SJSA1 (cell line): ENCODE measurements at regions not wholly inside any gene's neighbourhood (a gene's known extent, or its start where the extent isn't known, plus 50 kb on each side); places are given as distances from the start of the nearest gene placed in this dataset.
"Not testable (repeated sequence)": the region's sequence is repeated elsewhere in the genome, so short reads cannot be mapped to it uniquely, and the experiment has no call there.

ENCODE experiments used
- DNase-seq, 2 experiments: peaks; one replicate each; pipeline ENCODE4 v3.0.0-alpha.2; 2015 to 2020; ENCODE audit warnings: low spot score in 2 of 2, low read depth in 1 of 2
- H3K27ac ChIP-seq: fragments of 250-450 bp; sonication (Bioruptor Pico); 2 replicates; pipeline ENCODE4 v1.5.1; 2020; ENCODE audit warnings: mild to moderate bottlenecking, moderate library complexity
- H3K27me3 ChIP-seq: fragments of 250-450 bp; sonication (Bioruptor Pico); replicated peaks from 2 replicates; pipeline ENCODE4 v1.5.1; 2020; ENCODE audit warnings: mild to moderate bottlenecking, moderate library complexity
- H3K36me3 ChIP-seq: fragments of 250-450 bp; sonication (Bioruptor Pico); 2 replicates; pipeline ENCODE4 v1.5.1; 2020; ENCODE audit warnings: mild to moderate bottlenecking
- H3K4me1 ChIP-seq: fragments of 250-450 bp; sonication (Bioruptor Pico); replicated peaks from 2 replicates; pipeline ENCODE4 v1.6.1; 2021; ENCODE audit warnings: mild to moderate bottlenecking
- H3K4me3 ChIP-seq: fragments of 250-450 bp; sonication (Bioruptor Pico); 2 replicates; pipeline ENCODE4 v1.5.1; 2020; ENCODE audit warnings: mild to moderate bottlenecking
- H3K9me3 ChIP-seq: fragments of 250-450 bp; sonication (Bioruptor Pico); replicated peaks from 2 replicates; pipeline ENCODE4 v1.5.1; 2020; ENCODE audit warnings: mild to moderate bottlenecking

- not testable (repeated sequence) for DNase-seq, H3K27ac ChIP-seq
Measured at GRCh38 chr4:127496875-127497274, 135.9 kb upstream of the INTU start.

GRCh38 chr4:127498366-127498765 is 134.4 kb upstream of the INTU start:
- Histone ChIP-seq H3K4me3 (no peak overlapping the region), H3K9me3 (no peaks in the 10 kb centered on the region), H3K27ac (no peak overlapping the region), H3K4me1 (peaks cover 27% of the 10 kb centered on the region), H3K27me3 (no peaks in the 10 kb centered on the region), H3K36me3 (no peaks in the 10 kb centered on the region)
- DNase-seq, result no peak

More at GRCh38 chr4:127496875-127497274, 135.9 kb upstream of the INTU start:
- not testable (repeated sequence) for H3K9me3 ChIP-seq, H3K4me3 ChIP-seq, H3K36me3 ChIP-seq, H3K27me3 ChIP-seq
- peaks cover 14% of the 10 kb centered on the region for H3K4me1 ChIP-seq

GRCh38 chr4:127500242-127500641 is 132.5 kb upstream of the INTU start:
- H3K4me3 ChIP-seq, result no peak overlapping the region
- DNase-seq, result no peak
- H3K9me3 ChIP-seq, result no peaks in the 10 kb centered on the region
- H3K4me1 ChIP-seq, result peaks cover 37% of the 10 kb centered on the region
- H3K36me3 ChIP-seq, result no peaks in the 10 kb centered on the region
- no peak overlapping the region for H3K27ac ChIP-seq
- no peaks in the 10 kb centered on the region for H3K27me3 ChIP-seq

- H3K27ac ChIP-seq, result no peak overlapping the region
- DNase-seq, result peak in 1 of 2 experiments; percentile 31
- H3K9me3 ChIP-seq, result no peaks in the 10 kb centered on the region
- H3K36me3 ChIP-seq, result no peaks in the 10 kb centered on the region
- H3K4me1 ChIP-seq, result peaks cover 39% of the 10 kb centered on the region
- no peak overlapping the region for H3K4me3 ChIP-seq
- no peaks in the 10 kb centered on the region for H3K27me3 ChIP-seq
Measured at GRCh38 chr4:127501103-127501502, 131.7 kb upstream of the INTU start.

GRCh38 chr4:127503111-127503510 is 129.6 kb upstream of the INTU start:
- Histone ChIP-seq H3K36me3 (no peaks in the 10 kb centered on the region), H3K27me3 (no peaks in the 10 kb centered on the region), H3K4me1 (peaks cover 46% of the 10 kb centered on the region), H3K4me3 (no peak overlapping the region), H3K9me3 (no peaks in the 10 kb centered on the region), H3K27ac (no peak overlapping the region)
- DNase-seq, result peak in 1 of 2 experiments; percentile 36

GRCh38 chr4:127505203-127505602 is 127.6 kb upstream of the INTU start:
- Histone ChIP-seq H3K4me3 (no peak overlapping the region), H3K27ac (no peak overlapping the region), H3K27me3 (no peaks in the 10 kb centered on the region), H3K36me3 (no peaks in the 10 kb centered on the region), H3K4me1 (peaks cover 63% of the 10 kb centered on the region), H3K9me3 (no peaks in the 10 kb centered on the region)
- peak in 1 of 2 experiments; percentile 60 for DNase-seq

- no peaks in the 10 kb centered on the region for H3K27me3 ChIP-seq
- DNase-seq, result no peak
- no peak overlapping the region for H3K27ac ChIP-seq
- no peak overlapping the region for H3K4me3 ChIP-seq
- peaks cover 57% of the 10 kb centered on the region for H3K4me1 ChIP-seq
- no peaks in the 10 kb centered on the region for H3K36me3 ChIP-seq
- no peaks in the 10 kb centered on the region for H3K9me3 ChIP-seq
Measured at GRCh38 chr4:127506283-127506682, 126.5 kb upstream of the INTU start.

GRCh38 chr4:127509155-127509554 is 123.6 kb upstream of the INTU start:
- peak in 1 of 2 experiments; percentile 83 for DNase-seq
- Histone ChIP-seq H3K27ac (peak overlapping the region; percentile 25), H3K4me3 (no peak overlapping the region), H3K9me3 (no peaks in the 10 kb centered on the region), H3K4me1 (peaks cover 39% of the 10 kb centered on the region), H3K36me3 (no peaks in the 10 kb centered on the region), H3K27me3 (no peaks in the 10 kb centered on the region)

GRCh38 chr4:127512672-127513071 is 120.1 kb upstream of the INTU start:
- not testable (repeated sequence) for H3K27ac ChIP-seq, DNase-seq, H3K27me3 ChIP-seq, H3K9me3 ChIP-seq, H3K4me3 ChIP-seq, H3K36me3 ChIP-seq
- H3K4me1 ChIP-seq, result peaks cover 27% of the 10 kb centered on the region

- H3K4me3 ChIP-seq, H3K4me1 ChIP-seq, H3K27ac ChIP-seq, DNase-seq, H3K9me3 ChIP-seq, H3K27me3 ChIP-seq, H3K36me3 ChIP-seq: not testable (repeated sequence)
Measured at GRCh38 chr4:127515259-127515658, 117.5 kb upstream of the INTU start.

GRCh38 chr4:127518046-127518445 is 114.7 kb upstream of the INTU start:
- Histone ChIP-seq H3K4me3 (no peak overlapping the region), H3K9me3 (no peaks in the 10 kb centered on the region), H3K27ac (no peak overlapping the region), H3K27me3 (no peaks in the 10 kb centered on the region), H3K36me3 (no peaks in the 10 kb centered on the region), H3K4me1 (no peaks in the 10 kb centered on the region)
- DNase-seq, result no peak

- no peak for DNase-seq
Measured at GRCh38 chr4:127521463-127521862, 111.3 kb upstream of the INTU start.

GRCh38 chr4:127523369-127523768 is 109.4 kb upstream of the INTU start:
- H3K27ac ChIP-seq, result no peak overlapping the region
- DNase-seq, result no peak
- no peaks in the 10 kb centered on the region for H3K27me3 ChIP-seq
- no peaks in the 10 kb centered on the region for H3K9me3 ChIP-seq
- no peaks in the 10 kb centered on the region for H3K4me1 ChIP-seq
- H3K4me3 ChIP-seq, result no peak overlapping the region
- no peaks in the 10 kb centered on the region for H3K36me3 ChIP-seq

More at GRCh38 chr4:127521463-127521862, 111.3 kb upstream of the INTU start:
- no peaks in the 10 kb centered on the region for H3K27me3 ChIP-seq
- H3K9me3 ChIP-seq, result no peaks in the 10 kb centered on the region
- H3K4me1 ChIP-seq, result no peaks in the 10 kb centered on the region
- no peak overlapping the region for H3K27ac ChIP-seq
- H3K36me3 ChIP-seq, result no peaks in the 10 kb centered on the region
- no peak overlapping the region for H3K4me3 ChIP-seq

- Histone ChIP-seq H3K9me3 (no peaks in the 10 kb centered on the region), H3K27me3 (no peaks in the 10 kb centered on the region), H3K4me1 (no peaks in the 10 kb centered on the region), H3K36me3 (no peaks in the 10 kb centered on the region), H3K27ac (no peak overlapping the region), H3K4me3 (no peak overlapping the region)
- DNase-seq, result no peak
Measured at GRCh38 chr4:127525608-127526007, 107.1 kb upstream of the INTU start.

- H3K4me1 ChIP-seq, result no peaks in the 10 kb centered on the region
- no peak overlapping the region for H3K4me3 ChIP-seq
- no peaks in the 10 kb centered on the region for H3K36me3 ChIP-seq
- no peaks in the 10 kb centered on the region for H3K9me3 ChIP-seq
- H3K27ac ChIP-seq, result no peak overlapping the region
- H3K27me3 ChIP-seq, result no peaks in the 10 kb centered on the region
- DNase-seq, result no peak
Measured at GRCh38 chr4:127528302-127528701, 104.5 kb upstream of the INTU start.
